GM12865 (cell line): ENCODE measurements at regions not wholly inside any gene's neighbourhood (a gene's known extent, or its start where the extent isn't known, plus 50 kb on each side); places are given as distances from the start of the nearest gene placed in this dataset.

Experiments used
- DNase-seq: peaks from one replicate; pipeline ENCODE4 v3.0.0; 2010; ENCODE audit warnings: low read depth
- H3K4me3 ChIP-seq: 2 replicates; pipeline ENCODE4 v1.5.1; 2011; ENCODE audit warnings: mild to moderate bottlenecking, low read depth, low read length, control low read depth
- CTCF ChIP-seq: IDR thresholded peaks from 2 replicates; pipeline ENCODE4 v1.5.1; 2011; ENCODE audit warnings: low read length, control low read depth, low read depth, inconsistent platforms; ENCODE audit not compliant: insufficient read depth; ENCODE audit errors: missing control alignments

DNA sequence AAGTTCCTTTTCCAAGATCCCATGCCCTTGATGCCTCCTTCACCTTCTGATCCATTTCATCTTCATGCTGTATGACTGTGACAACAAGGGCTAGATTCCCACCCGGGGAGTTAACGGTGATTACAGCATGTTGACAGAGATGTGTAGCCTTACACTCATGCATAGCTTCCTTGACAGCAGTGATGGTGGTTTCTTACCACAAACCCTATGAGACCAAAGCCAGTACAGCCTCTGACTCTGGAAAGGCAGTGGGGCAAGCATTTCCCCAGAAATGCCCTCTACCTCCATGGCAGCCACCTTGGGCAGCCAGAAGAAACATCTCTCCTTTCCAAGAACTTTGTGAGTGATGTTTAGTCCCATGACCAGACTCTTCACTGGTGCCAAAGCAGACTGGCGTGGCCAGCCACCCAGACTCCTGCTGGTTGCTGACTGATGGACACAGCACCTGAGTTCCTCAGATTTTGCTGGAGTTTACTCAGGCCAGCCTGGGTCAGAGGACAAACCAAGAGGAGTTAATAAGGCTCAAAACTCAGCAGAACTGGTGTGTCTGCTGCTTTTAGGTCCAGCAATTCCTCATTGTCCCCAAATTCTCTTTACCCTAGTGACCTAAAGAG, 199.7 kb upstream of the SLC27A6 start:
- H3K4me3 ChIP-seq, result no peak overlapping the region
- TF ChIP-seq CTCF, result no peak
- no peak for DNase-seq

- no peak for DNase-seq
- no peak overlapping the region for H3K4me3 ChIP-seq
- TF ChIP-seq CTCF, result no peak
These were observed 198.9 kb upstream of the SLC27A6 start for GRCh38 chr5:128766406-128766805.

DNA sequence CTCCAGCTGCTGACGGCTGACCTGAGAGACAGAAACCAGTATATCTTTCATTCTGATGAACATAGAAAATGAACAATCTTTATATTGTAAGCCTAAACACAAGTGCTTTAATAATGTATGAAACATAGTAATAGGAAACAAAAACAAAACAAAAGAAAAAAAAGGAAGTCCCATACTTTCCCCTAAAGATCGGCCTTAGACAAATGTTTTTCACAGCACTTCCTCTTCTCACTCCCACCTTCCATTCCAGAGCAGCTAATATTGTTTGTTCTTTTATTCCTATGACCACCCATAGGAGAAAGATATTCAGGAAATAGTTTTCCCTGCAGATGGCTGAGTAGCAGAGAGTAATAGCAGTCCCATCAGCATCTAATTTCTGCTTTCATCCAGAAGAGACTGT, 194.4 kb upstream of the SLC27A6 start:
- no peak for DNase-seq
- TF ChIP-seq CTCF, result no peak

DNA sequence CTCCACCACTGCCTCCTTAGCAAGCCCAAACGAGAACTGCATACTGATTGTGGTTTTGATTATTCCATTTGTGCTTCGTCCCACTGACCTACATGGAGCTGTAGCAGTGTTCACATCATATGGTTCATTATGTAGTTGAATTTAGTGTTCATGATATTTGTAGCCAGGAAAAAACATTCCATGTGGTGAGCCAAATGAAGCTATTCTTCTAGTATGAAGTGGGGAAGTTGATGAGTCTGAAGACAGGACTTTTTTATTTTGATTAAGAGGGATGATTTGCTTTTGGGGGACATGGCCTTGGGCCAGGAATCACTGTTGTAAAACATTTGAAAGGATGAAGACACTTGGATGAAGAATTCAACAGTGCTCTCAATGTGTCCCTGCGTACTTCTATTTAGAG, 192.9 kb upstream of the SLC27A6 start:
- no peak for TF ChIP-seq CTCF
- no peak for DNase-seq
- H3K4me3 ChIP-seq, result no peak overlapping the region

More for the DNA sequence above, 194.4 kb upstream of the SLC27A6 start:
- H3K4me3 ChIP-seq, result no peak overlapping the region

DNA sequence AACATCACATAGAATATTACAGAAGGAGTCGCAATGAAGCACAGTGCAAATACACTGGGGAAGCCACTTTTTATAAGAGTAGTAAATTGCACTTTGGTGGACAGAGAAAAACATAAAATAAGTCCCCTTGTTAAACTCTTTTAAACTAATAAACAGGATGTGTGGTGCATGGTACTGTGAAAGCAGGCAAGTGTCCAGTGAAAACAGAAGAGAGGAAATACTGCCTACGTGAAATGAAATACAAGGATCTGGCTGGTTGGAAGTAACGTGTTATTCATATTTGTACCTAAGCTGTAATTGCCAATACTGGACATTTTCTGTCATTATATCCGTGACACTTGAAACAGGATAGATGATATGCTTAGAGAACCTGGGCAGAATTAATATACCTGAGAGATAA, 191.9 kb upstream of the SLC27A6 start:
- no peak for DNase-seq
- no peak for TF ChIP-seq CTCF
- H3K4me3 ChIP-seq, result no peak overlapping the region

- DNase-seq, result no peak
- no peak overlapping the region for H3K4me3 ChIP-seq
- no peak for TF ChIP-seq CTCF
These were observed 190.7 kb upstream of the SLC27A6 start for GRCh38 chr5:128774605-128775004.

GRCh38 chr5:128775558-128775957, 189.7 kb upstream of the SLC27A6 start:
- no peak overlapping the region for H3K4me3 ChIP-seq
- no peak for DNase-seq
- TF ChIP-seq CTCF, result no peak
